ENCODE measurements at regions not wholly inside any gene's neighbourhood (a gene's known extent, or its start where the extent isn't known, plus 50 kb on each side); places are given as distances from the start of the nearest gene placed in this dataset.

GRCh38 chr5:5932824-5933223 is 445.5 kb downstream of the MED10 start:
- DNase-seq (no peak), FAIRE-seq (no peak)
- Histone ChIP-seq H3K4me3 (ENCODE audit: low read depth in 1 of 3, low read length in 3 of 3) (no peak overlapping the region), H3K36me3 (ENCODE audit: control insufficient read depth in 3 of 3, insufficient read depth in 2 of 3, low read depth in 1 of 3, low read length in 3 of 3) (no peaks in the 10 kb centered on the region), H3K4me1 (ENCODE audit: control insufficient read depth in 3 of 3, insufficient read depth in 2 of 3, low read depth in 1 of 3, low read length in 2 of 3) (no peaks in the 10 kb centered on the region), H3K27ac (ENCODE audit: low read depth in 1 of 3, low read length in 2 of 3) (no peak overlapping the region), H3K9me3 (ENCODE audit: control insufficient read depth in 2 of 2, insufficient read depth in 1 of 2, low read depth in 1 of 2, low read length in 1 of 2) (no peaks in the 10 kb centered on the region), H3K27me3 (ENCODE audit: control insufficient read depth in 3 of 3, insufficient read depth in 3 of 3, low read length in 3 of 3) (no peaks in the 10 kb centered on the region)
- 70 to 89% (median 80%) methylated on average over 5 of the region's 5 CpGs for WGBS, 3 donors

GRCh38 chr5:5930561-5930960 is 447.8 kb downstream of the MED10 start:
- no peaks in the 10 kb centered on the region for H3K36me3 ChIP-seq (ENCODE audit: control insufficient read depth in 3 of 3, insufficient read depth in 2 of 3, low read depth in 1 of 3, low read length in 3 of 3)
- 87 to 90% (median 88%) methylated on average over 2 of the region's 2 CpGs for WGBS, 3 donors
- no peak for FAIRE-seq

GRCh38 chr5:5929291-5930020 is 448.9 kb downstream of the MED10 start:
- DNase-seq (no peak), FAIRE-seq (no peak)
- no peaks in the 10 kb centered on the region for H3K9me3 ChIP-seq (ENCODE audit: control insufficient read depth in 2 of 2, insufficient read depth in 1 of 2, low read depth in 1 of 2, low read length in 1 of 2)
- H3K36me3 ChIP-seq (ENCODE audit: control insufficient read depth in 3 of 3, insufficient read depth in 2 of 3, low read depth in 1 of 3, low read length in 3 of 3): no peaks in the 10 kb centered on the region
- no peaks in the 10 kb centered on the region for H3K4me1 ChIP-seq (ENCODE audit: control insufficient read depth in 3 of 3, insufficient read depth in 2 of 3, low read depth in 1 of 3, low read length in 2 of 3)
- H3K27me3 ChIP-seq (ENCODE audit: control insufficient read depth in 3 of 3, insufficient read depth in 3 of 3, low read length in 3 of 3): no peaks in the 10 kb centered on the region
- 53 to 61% (median 60%) methylated on average over 7 of the region's 7 CpGs for WGBS, 3 donors
- H3K27ac ChIP-seq (ENCODE audit: low read depth in 1 of 3, low read length in 2 of 3): no peak overlapping the region
- H3K4me3 ChIP-seq (ENCODE audit: low read depth in 1 of 3, low read length in 3 of 3): no peak overlapping the region

More at GRCh38 chr5:5930561-5930960, 447.8 kb downstream of the MED10 start:
- Histone ChIP-seq H3K4me1 (ENCODE audit: control insufficient read depth in 3 of 3, insufficient read depth in 2 of 3, low read depth in 1 of 3, low read length in 2 of 3) (no peaks in the 10 kb centered on the region), H3K27me3 (ENCODE audit: control insufficient read depth in 3 of 3, insufficient read depth in 3 of 3, low read length in 3 of 3) (no peaks in the 10 kb centered on the region), H3K9me3 (ENCODE audit: control insufficient read depth in 2 of 2, insufficient read depth in 1 of 2, low read depth in 1 of 2, low read length in 1 of 2) (no peaks in the 10 kb centered on the region), H3K27ac (ENCODE audit: low read depth in 1 of 3, low read length in 2 of 3) (no peak overlapping the region), H3K4me3 (ENCODE audit: low read depth in 1 of 3, low read length in 3 of 3) (no peak overlapping the region)
- no peak for DNase-seq

GRCh38 chr5:5925191-5925590 is 453.2 kb downstream of the MED10 start:
- Histone ChIP-seq H3K4me1 (ENCODE audit: control insufficient read depth in 3 of 3, insufficient read depth in 2 of 3, low read depth in 1 of 3, low read length in 2 of 3) (no peaks in the 10 kb centered on the region), H3K27me3 (ENCODE audit: control insufficient read depth in 3 of 3, insufficient read depth in 3 of 3, low read length in 3 of 3) (no peaks in the 10 kb centered on the region), H3K36me3 (ENCODE audit: control insufficient read depth in 3 of 3, insufficient read depth in 2 of 3, low read depth in 1 of 3, low read length in 3 of 3) (no peaks in the 10 kb centered on the region), H3K4me3 (ENCODE audit: low read depth in 1 of 3, low read length in 3 of 3) (no peak overlapping the region), H3K9me3 (ENCODE audit: control insufficient read depth in 2 of 2, insufficient read depth in 1 of 2, low read depth in 1 of 2, low read length in 1 of 2) (no peaks in the 10 kb centered on the region), H3K27ac (ENCODE audit: low read depth in 1 of 3, low read length in 2 of 3) (no peak overlapping the region)
- FAIRE-seq (no peak), DNase-seq (no peak)
- 77 to 83% (median 77%) methylated on average over 7 of the region's 7 CpGs for WGBS, 3 donors

GRCh38 chr5:5919411-5919810 is 458.9 kb downstream of the MED10 start:
- WGBS, 3 donors: 51 to 67% (median 63%) methylated on average over 2 of the region's 2 CpGs
- FAIRE-seq: no peak
- H3K36me3 ChIP-seq (ENCODE audit: control insufficient read depth in 3 of 3, insufficient read depth in 2 of 3, low read depth in 1 of 3, low read length in 3 of 3): no peaks in the 10 kb centered on the region
- H3K4me1 ChIP-seq (ENCODE audit: control insufficient read depth in 3 of 3, insufficient read depth in 2 of 3, low read depth in 1 of 3, low read length in 2 of 3): no peaks in the 10 kb centered on the region
- H3K4me3 ChIP-seq (ENCODE audit: low read depth in 1 of 3, low read length in 3 of 3): no peak overlapping the region
- H3K9me3 ChIP-seq (ENCODE audit: control insufficient read depth in 2 of 2, insufficient read depth in 1 of 2, low read depth in 1 of 2, low read length in 1 of 2): no peaks in the 10 kb centered on the region
- H3K27ac ChIP-seq (ENCODE audit: low read depth in 1 of 3, low read length in 2 of 3): no peak overlapping the region
- DNase-seq: no peak
- H3K27me3 ChIP-seq (ENCODE audit: control insufficient read depth in 3 of 3, insufficient read depth in 3 of 3, low read length in 3 of 3): no peaks in the 10 kb centered on the region

GRCh38 chr5:5906778-5907177 is 471.6 kb downstream of the MED10 start:
- Histone ChIP-seq H3K27me3 (ENCODE audit: control insufficient read depth in 3 of 3, insufficient read depth in 3 of 3, low read length in 3 of 3) (peaks cover 0 to 3% (median 0%) of the 10 kb centered on the region in 3 donors), H3K4me3 (ENCODE audit: low read depth in 1 of 3, low read length in 3 of 3) (no peak overlapping the region), H3K36me3 (ENCODE audit: control insufficient read depth in 3 of 3, insufficient read depth in 2 of 3, low read depth in 1 of 3, low read length in 3 of 3) (no peaks in the 10 kb centered on the region), H3K9me3 (ENCODE audit: control insufficient read depth in 2 of 2, insufficient read depth in 1 of 2, low read depth in 1 of 2, low read length in 1 of 2) (no peaks in the 10 kb centered on the region), H3K27ac (ENCODE audit: low read depth in 1 of 3, low read length in 2 of 3) (no peak overlapping the region), H3K4me1 (ENCODE audit: control insufficient read depth in 3 of 3, insufficient read depth in 2 of 3, low read depth in 1 of 3, low read length in 2 of 3) (no peaks in the 10 kb centered on the region)
- no peak for FAIRE-seq
- DNase-seq: no peak
- 73 to 84% (median 79%) methylated on average over 3 of the region's 3 CpGs for WGBS, 3 donors

- FAIRE-seq: no peak
- Histone ChIP-seq H3K27me3 (ENCODE audit: control insufficient read depth in 3 of 3, insufficient read depth in 3 of 3, low read length in 3 of 3) (peaks cover 0 to 3% (median 0%) of the 10 kb centered on the region in 3 donors), H3K9me3 (ENCODE audit: control insufficient read depth in 2 of 2, insufficient read depth in 1 of 2, low read depth in 1 of 2, low read length in 1 of 2) (no peaks in the 10 kb centered on the region), H3K36me3 (ENCODE audit: control insufficient read depth in 3 of 3, insufficient read depth in 2 of 3, low read depth in 1 of 3, low read length in 3 of 3) (no peaks in the 10 kb centered on the region), H3K4me1 (ENCODE audit: control insufficient read depth in 3 of 3, insufficient read depth in 2 of 3, low read depth in 1 of 3, low read length in 2 of 3) (no peaks in the 10 kb centered on the region), H3K27ac (ENCODE audit: low read depth in 1 of 3, low read length in 2 of 3) (no peak overlapping the region), H3K4me3 (ENCODE audit: low read depth in 1 of 3, low read length in 3 of 3) (no peak overlapping the region)
- DNase-seq: no peak
- WGBS, 3 donors: 66 to 73% (median 69%) methylated on average over 2 of the region's 2 CpGs
Measured at GRCh38 chr5:5905186-5905585, 473.2 kb downstream of the MED10 start.

GRCh38 chr5:5904113-5904512 is 474.2 kb downstream of the MED10 start:
- Histone ChIP-seq H3K4me1 (ENCODE audit: control insufficient read depth in 3 of 3, insufficient read depth in 2 of 3, low read depth in 1 of 3, low read length in 2 of 3) (no peaks in the 10 kb centered on the region), H3K27me3 (ENCODE audit: control insufficient read depth in 3 of 3, insufficient read depth in 3 of 3, low read length in 3 of 3) (peaks cover 0 to 3% (median 0%) of the 10 kb centered on the region in 3 donors), H3K36me3 (ENCODE audit: control insufficient read depth in 3 of 3, insufficient read depth in 2 of 3, low read depth in 1 of 3, low read length in 3 of 3) (no peaks in the 10 kb centered on the region), H3K27ac (ENCODE audit: low read depth in 1 of 3, low read length in 2 of 3) (no peak overlapping the region), H3K9me3 (ENCODE audit: control insufficient read depth in 2 of 2, insufficient read depth in 1 of 2, low read depth in 1 of 2, low read length in 1 of 2) (no peaks in the 10 kb centered on the region), H3K4me3 (ENCODE audit: low read depth in 1 of 3, low read length in 3 of 3) (no peak overlapping the region)
- 50 to 74% (median 64%) methylated on average over 4 of the region's 4 CpGs for WGBS, 3 donors
- DNase-seq (no peak), FAIRE-seq (no peak)

All from small intestine (tissue), 7 donors.